ENCODE measurements at regions not wholly inside any gene's neighbourhood (a gene's known extent, or its start where the extent isn't known, plus 50 kb on each side); places are given as distances from the start of the nearest gene placed in this dataset.

DNA sequence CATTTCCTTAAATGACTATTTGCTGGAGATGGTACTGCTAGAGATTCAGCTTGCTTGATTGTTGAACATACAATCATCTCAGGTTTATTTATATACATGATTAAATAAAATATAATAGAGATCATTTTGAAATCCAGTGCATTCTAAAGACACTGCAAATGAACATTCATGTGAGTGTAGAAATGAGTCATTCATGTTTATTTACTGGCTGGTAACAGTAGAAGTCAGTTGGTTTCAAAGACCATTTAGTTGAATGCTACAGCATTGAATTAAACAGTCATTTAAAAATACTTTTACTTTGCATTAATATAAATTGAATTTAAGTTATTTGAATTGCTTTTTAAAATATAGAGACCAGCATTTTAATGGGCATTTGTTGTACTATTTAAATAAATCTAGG, 551.9 kb upstream of the GOLIM4 start:
- DNase-seq (ENCODE audit: low read depth): no peak

DNA sequence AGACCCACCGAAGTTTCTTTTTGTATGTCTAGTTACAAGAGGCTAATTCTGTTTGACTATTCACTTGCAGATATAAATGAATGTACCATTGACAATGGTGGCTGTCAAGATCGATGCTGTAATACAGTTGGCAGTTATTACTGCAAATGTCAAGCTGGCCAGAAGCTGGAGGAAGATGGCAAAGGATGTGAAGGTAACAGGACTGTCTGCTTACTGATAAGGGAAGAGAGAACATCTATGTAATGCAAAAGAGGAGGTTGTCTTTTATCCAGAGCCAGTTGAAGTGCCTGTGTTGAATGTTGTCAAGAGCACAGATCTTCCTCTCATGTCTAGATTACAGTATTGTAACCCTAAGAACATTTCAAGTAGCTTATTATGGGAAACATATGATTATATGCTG, 549.5 kb upstream of the GOLIM4 start:
- DNase-seq (ENCODE audit: low read depth): no peak

DNA sequence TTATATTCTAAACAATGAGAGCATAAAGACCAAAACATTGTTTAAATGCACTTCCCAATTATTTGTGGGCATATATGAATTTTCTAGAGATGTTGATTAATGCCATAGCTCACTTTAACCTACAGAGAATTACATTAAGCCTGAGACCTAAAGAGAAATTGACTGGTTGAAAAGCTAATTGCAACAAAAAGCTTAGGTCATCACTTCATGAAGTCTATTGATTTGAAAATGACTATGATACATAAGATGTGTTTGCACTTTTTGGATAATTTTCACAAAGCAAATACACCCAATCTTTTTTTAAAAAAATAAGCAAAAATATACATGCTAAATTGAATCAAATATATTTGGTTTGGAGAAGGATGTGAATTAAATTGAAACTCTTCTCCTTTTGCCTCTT, 532.8 kb upstream of the GOLIM4 start:
- no peak for DNase-seq (ENCODE audit: low read depth)

- DNase-seq (ENCODE audit: low read depth): no peak
Observed at GRCh38 chr3:168625477-168625876, 529.8 kb upstream of the GOLIM4 start.

GRCh38 chr3:168624892-168625448, 529.2 kb upstream of the GOLIM4 start:
- DNase-seq (ENCODE audit: low read depth): no peak

GRCh38 chr3:168624195-168624594, 528.5 kb upstream of the GOLIM4 start:
- DNase-seq (ENCODE audit: low read depth): no peak

DNA sequence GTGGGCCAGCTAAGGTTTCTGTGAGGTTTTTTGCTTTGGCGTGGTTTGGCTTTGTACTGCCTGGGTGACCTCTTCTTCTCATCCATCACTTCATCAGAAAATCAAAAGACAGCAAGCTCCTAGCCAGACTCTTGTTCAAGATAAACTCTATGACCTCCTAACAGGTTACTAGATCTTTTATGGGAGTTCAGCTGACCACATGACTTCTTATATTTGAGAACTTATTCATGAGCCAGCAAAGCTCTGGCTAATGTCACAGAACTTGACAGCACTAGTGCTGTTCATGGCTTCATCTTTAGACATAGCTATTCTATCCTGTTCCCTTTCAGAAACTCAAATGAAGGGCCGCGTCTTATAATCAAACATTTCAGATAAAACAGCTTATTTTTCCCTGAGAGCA, 527.1 kb upstream of the GOLIM4 start:
- DNase-seq (ENCODE audit: low read depth): no peak

DNA sequence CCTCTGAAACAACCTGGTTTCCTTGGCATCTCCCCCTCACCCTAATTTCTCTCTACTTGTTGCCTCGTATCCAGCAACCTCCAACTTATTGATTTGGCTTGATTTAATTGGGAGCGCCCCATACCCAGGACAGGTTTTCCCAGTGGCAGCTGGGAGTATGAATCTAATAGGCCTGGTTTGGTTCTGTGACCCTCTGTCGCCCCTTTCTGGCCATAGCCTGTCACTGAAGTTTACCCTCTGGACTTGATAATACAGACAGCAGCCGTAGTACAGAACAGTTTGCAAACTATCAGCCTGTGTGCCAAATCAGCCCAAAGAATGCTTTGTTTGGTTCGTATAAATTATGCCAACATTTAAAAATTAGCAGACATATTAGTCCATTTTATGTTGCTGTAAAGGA, 525.1 kb upstream of the GOLIM4 start:
- DNase-seq (ENCODE audit: low read depth): no peak

DNA sequence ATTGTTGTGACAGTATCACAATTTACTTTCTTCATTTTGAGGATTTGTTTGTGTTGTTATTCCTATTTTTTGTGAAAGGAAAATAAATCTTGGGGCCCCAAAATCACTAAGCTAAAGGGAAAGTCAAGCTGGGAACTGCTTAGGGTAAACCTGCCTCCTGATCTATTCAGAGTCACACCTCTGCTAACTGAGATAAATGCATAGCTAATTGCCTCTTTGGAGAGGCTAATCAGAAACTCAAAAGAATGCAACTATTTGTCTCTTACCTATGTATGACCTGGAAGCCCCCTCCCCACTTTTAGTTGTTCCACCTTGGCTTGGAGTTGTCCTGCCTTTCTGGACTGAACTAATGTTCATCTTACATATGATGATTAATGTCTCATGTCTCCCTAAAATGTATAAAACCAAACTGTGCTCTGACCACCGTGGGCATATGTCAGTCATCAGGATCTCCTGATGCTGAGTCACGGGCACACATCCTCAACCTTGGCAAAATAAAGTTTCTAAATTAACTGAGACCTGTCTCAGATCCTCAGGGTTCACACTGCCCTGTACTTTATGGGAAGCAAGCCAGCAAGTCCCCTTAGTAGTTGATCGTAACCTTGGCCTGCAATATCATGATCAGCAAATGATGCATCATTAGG, 523.2 kb upstream of the GOLIM4 start:
- DNase-seq (ENCODE audit: low read depth): no peak

GRCh38 chr3:168617658-168618057, 521.9 kb upstream of the GOLIM4 start:
- DNase-seq (ENCODE audit: low read depth): no peak

GRCh38 chr3:168616915-168617314, 521.2 kb upstream of the GOLIM4 start:
- DNase-seq (ENCODE audit: low read depth): no peak

GRCh38 chr3:168615493-168616020, 519.8 kb upstream of the GOLIM4 start:
- DNase-seq (ENCODE audit: low read depth): no peak

DNA sequence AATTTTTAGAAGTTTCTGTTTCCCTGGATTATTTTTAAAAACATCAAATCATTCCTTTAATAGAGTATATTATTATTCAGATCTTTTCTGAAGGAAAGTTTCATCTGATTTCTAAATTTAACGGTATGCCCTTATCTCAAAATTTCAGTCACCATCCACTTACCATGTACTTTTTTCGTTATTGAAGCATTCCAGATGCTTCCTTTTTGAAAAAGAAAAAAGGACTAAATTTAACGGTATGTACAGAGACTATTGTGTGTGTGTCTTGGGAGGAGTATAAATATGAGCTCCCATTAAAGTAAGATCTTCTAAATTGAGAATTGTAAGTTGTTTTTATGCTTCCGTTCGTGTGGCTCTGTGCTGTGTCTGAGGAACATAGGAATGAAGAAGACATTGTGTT, 517.4 kb upstream of the GOLIM4 start:
- no peak for DNase-seq (ENCODE audit: low read depth)

GRCh38 chr3:168612671-168613070, 516.9 kb upstream of the GOLIM4 start:
- no peak for DNase-seq (ENCODE audit: low read depth)

DNA sequence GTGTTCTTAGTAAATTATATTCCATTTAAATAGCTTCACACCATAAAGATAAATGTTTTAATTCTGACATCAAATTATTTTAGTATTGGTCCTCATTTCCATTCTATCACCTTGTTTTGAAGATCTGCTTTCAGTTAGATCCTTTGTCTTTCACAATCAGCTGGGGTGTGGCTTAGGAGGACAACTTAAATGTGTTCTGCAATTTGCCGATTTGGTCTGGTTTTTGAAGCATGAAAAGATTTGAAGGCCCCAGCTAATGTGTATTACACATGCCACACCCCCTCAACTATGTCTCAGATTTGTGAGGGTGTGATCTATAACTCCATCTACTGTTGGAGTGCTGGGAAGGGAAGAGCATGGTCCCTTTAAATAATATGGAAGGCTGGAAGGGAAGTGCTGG, 516.1 kb upstream of the GOLIM4 start:
- no peak for DNase-seq (ENCODE audit: low read depth)

DNA sequence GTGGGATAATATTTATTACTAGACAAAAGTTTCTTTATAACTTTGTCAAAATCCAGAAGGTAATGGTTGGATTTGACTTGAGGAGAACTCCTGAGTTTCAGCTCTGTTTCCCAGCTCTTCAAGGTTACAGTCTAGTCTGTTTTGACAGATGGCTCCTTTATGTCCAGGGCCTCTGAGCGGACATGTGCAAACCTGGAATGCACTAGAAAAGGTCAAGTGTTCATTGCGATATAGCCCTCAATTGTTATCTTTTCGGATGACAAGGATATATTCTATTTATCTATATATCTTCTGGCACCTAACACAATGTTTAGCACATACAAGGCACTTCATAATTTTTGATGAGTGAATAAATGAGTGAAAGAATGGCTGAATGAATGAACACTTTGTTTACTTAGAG, 513.2 kb upstream of the GOLIM4 start:
- no peak for DNase-seq (ENCODE audit: low read depth)

DNA sequence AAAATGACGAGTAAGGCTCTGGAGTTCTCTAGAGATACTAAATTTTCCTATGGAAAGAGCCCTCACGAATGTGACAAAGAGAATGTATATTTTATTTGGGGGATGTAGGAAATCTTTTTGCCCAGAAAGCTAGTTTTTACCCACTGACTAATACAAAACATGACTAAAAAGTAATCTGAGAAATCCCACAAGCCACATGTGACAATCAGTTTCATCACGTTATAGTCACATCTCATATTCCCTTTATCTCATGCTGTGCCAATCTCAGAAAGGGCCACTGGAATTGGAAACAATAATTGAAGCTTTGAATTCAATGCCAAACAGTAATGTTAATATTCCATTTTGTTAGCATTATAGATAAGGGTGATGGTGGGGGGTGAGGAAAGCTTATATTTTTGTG, 509.0 kb upstream of the GOLIM4 start:
- DNase-seq (ENCODE audit: low read depth): peak; percentile 23

GRCh38 chr3:168598250-168598649, 502.5 kb upstream of the GOLIM4 start:
- DNase-seq (ENCODE audit: low read depth): no peak

DNA sequence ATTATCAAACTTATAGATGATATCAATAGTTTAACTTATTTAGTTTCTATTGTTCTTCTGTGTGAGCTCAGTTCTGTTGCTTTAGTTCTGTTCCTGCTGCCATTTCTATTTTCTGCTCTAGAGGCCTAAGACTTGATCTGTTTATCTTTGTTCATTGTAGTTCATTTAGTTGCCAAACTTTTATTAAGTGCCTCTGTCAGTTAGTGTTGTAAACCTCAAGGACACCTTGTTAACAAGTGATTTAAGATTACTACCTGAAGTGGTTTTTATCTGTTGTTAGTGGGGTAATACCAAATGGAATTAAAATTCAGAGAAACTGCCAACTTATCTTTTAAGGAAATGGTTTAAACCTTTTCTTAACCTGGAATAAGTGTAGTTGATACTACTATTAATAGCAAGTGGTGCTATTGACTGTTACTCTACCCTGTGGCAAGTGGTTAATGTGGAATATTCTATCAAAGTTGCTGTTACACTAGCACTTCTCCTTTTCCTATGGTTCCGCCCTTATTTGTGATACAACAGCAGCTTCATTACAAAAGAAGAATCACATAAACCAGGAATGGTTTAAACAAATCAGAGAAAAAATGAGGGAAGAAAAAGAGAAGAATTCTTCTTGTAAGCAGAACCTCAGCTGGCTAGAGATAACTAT, 500.6 kb upstream of the GOLIM4 start:
- DNase-seq (ENCODE audit: low read depth): no peak

GRCh38 chr3:168591587-168591986, 495.9 kb upstream of the GOLIM4 start:
- DNase-seq (ENCODE audit: low read depth): no peak

- DNase-seq (ENCODE audit: low read depth): no peak
Observed at GRCh38 chr3:168589376-168589775, 493.7 kb upstream of the GOLIM4 start.

DNA sequence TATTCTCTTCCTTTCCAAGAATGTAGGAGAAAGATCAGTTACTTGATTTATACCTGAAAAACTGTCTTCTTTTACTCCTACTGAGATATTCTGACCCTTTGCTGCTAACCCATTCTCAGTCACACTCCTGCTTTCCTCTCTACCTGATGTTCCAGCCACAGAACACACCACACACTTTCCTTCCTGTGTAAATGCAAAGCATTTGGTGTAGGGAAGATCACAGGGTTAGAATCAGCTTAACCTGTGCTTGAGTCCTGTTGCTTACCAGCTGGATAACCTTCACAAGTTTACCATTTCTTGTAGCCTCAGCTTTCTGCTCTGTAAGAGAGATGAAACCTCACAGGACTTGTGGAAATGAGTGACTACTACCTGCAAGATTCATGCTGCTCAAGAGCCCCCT, 489.8 kb upstream of the GOLIM4 start:
- DNase-seq (ENCODE audit: low read depth): no peak

DNA sequence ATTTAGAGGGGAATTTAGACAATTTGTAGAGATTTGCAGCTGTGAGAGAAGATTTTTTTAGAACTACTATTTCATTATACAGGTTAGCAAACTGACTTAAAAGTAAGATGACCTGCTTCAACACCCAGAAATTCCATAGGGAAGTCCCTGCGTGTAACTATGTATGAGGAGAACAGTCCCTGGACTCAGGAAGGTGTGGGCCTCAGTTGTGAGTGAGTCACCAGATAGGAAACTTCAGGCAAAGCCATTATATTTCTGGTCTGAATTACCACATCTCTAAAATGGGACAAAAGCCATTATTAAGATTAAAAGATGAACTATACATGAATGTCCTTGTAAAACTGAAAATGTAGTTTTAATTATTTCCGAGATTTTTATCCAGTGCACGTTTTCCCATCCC, 488.3 kb upstream of the GOLIM4 start:
- no peak for DNase-seq (ENCODE audit: low read depth)

DNA sequence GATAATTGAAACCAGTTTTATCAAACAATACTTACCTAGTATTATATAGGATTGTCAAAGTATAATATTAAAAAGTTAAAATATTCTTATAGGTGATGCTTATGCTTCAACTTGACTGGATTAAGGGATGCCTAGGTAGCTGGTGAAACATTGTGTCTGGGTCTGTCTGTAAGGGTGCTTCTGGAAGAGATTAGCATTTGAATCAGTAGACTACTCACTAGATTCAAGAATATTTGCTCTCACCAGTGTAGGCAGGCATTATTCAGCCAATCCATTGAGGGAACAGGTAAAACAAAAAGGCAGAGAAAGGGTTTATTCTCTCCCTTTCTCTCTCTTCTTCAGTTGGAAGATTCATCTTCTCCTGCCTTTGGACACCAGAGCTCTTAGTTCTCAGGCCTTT, 486.8 kb upstream of the GOLIM4 start:
- DNase-seq (ENCODE audit: low read depth): no peak

Data from HS-5 (cell line).